ENCODE measurements at regions not wholly inside any gene's neighbourhood (a gene's known extent, or its start where the extent isn't known, plus 50 kb on each side); places are given as distances from the start of the nearest gene placed in this dataset.

DNA sequence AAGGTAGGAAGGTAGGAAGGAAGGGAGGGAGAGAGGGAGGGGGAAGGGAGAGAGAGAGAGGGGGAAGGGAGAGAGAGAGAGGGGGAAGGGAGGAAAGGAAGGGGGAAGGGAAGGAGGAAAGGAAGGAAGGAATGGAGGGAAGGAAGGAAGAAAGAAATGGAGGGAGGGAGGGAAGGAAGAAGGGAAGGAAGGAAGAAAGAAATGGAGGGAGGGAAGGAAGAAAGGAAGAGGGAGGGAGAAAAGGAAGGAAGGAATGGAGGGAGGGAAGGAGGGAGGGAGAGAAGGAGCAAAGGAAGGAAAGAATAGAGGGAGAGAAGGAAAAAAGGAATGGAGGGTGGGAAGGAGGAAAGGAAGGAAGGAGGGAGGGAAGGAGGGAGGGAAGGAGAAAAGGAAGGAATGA, 176.4 kb upstream of the PTER start:
- H3K36me3 ChIP-seq (ENCODE audit: insufficient read depth, low read length): no peaks in the 10 kb centered on the region

DNA sequence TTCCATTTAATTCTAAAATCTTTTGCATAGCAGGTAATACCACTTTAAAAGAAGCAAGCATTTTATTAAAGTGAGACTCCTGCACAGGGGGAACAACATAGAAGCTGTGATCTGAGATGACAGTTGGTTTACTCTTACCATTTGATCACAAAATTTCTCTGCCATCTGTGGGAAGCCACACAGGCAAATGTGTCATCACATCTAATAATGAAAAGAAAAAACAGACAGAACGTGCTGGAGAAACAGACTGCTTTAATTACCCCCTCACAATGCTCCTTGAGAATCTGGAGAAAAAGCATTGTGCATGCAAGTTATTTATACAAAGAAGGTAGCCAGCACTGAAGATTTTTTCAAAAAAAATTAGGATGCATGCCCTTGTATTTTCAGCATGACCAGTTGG, 165.2 kb upstream of the PTER start:
- no peak for TF ChIP-seq SMC3 (conservative IDR thresholded peaks at IDR 0.05; ENCODE audit: poor library complexity)
- TF ChIP-seq TAF1 (IDR thresholded peaks at IDR 0.05; ENCODE audit: low read depth): no peak
- TF ChIP-seq, protein P1, sequence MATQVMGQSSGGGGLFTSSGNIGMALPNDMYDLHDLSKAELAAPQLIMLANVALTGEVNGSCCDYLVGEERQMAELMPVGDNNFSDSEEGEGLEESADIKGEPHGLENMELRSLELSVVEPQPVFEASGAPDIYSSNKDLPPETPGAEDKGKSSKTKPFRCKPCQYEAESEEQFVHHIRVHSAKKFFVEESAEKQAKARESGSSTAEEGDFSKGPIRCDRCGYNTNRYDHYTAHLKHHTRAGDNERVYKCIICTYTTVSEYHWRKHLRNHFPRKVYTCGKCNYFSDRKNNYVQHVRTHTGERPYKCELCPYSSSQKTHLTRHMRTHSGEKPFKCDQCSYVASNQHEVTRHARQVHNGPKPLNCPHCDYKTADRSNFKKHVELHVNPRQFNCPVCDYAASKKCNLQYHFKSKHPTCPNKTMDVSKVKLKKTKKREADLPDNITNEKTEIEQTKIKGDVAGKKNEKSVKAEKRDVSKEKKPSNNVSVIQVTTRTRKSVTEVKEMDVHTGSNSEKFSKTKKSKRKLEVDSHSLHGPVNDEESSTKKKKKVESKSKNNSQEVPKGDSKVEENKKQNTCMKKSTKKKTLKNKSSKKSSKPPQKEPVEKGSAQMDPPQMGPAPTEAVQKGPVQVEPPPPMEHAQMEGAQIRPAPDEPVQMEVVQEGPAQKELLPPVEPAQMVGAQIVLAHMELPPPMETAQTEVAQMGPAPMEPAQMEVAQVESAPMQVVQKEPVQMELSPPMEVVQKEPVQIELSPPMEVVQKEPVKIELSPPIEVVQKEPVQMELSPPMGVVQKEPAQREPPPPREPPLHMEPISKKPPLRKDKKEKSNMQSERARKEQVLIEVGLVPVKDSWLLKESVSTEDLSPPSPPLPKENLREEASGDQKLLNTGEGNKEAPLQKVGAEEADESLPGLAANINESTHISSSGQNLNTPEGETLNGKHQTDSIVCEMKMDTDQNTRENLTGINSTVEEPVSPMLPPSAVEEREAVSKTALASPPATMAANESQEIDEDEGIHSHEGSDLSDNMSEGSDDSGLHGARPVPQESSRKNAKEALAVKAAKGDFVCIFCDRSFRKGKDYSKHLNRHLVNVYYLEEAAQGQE (IDR thresholded peaks at IDR 0.05; ENCODE audit: borderline replicate concordance): no peak
- TF ChIP-seq, protein P2, sequence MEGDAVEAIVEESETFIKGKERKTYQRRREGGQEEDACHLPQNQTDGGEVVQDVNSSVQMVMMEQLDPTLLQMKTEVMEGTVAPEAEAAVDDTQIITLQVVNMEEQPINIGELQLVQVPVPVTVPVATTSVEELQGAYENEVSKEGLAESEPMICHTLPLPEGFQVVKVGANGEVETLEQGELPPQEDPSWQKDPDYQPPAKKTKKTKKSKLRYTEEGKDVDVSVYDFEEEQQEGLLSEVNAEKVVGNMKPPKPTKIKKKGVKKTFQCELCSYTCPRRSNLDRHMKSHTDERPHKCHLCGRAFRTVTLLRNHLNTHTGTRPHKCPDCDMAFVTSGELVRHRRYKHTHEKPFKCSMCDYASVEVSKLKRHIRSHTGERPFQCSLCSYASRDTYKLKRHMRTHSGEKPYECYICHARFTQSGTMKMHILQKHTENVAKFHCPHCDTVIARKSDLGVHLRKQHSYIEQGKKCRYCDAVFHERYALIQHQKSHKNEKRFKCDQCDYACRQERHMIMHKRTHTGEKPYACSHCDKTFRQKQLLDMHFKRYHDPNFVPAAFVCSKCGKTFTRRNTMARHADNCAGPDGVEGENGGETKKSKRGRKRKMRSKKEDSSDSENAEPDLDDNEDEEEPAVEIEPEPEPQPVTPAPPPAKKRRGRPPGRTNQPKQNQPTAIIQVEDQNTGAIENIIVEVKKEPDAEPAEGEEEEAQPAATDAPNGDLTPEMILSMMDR (IDR thresholded peaks at IDR 0.05; ENCODE audit: poor library complexity, severe bottlenecking): no peak
- TF ChIP-seq RAD21 (conservative IDR thresholded peaks at IDR 0.05): no peak
- no peak for TF ChIP-seq POLR2AphosphoS5 (IDR thresholded peaks at IDR 0.05)
- TF ChIP-seq MXI1 (conservative IDR thresholded peaks at IDR 0.05; ENCODE audit: poor library complexity, severe bottlenecking): no peak
- TF ChIP-seq EP300 (conservative IDR thresholded peaks at IDR 0.05; ENCODE audit: poor library complexity, severe bottlenecking): no peak
- TF ChIP-seq EZH2 (IDR thresholded peaks at IDR 0.05; ENCODE audit: borderline replicate concordance, insufficient read depth, low read length, poor library complexity, severe bottlenecking): no peak

More for the DNA sequence above, 176.4 kb upstream of the PTER start:
- no peaks in the 10 kb centered on the region for H4K20me1 ChIP-seq (ENCODE audit: insufficient read depth)
- H3K4me3 ChIP-seq (ENCODE audit: low read length): no peak overlapping the region
- no peak overlapping the region for H2AFZ ChIP-seq (ENCODE audit: low read depth, low read length)
- no peak overlapping the region for H3K4me2 ChIP-seq (ENCODE audit: low read length)
- no peaks in the 10 kb centered on the region for H3K27me3 ChIP-seq (ENCODE audit: insufficient read depth, low read depth, low read length)
- H3K9me2 ChIP-seq (ENCODE audit: insufficient read depth, low read length): no peaks in the 10 kb centered on the region
- TF ChIP-seq, protein P1 (IDR thresholded peaks at IDR 0.05; ENCODE audit: borderline replicate concordance): no peak
- TF ChIP-seq MXI1 (conservative IDR thresholded peaks at IDR 0.05; ENCODE audit: poor library complexity, severe bottlenecking): no peak
- no peak for TF ChIP-seq TAF1 (IDR thresholded peaks at IDR 0.05; ENCODE audit: low read depth)
- no peak for TF ChIP-seq POLR2AphosphoS5 (IDR thresholded peaks at IDR 0.05)
- no peaks in the 10 kb centered on the region for H3K9me3 ChIP-seq (ENCODE audit: low read length)
- no peak overlapping the region for H3K27ac ChIP-seq (ENCODE audit: low read length)
- no peaks in the 10 kb centered on the region for H3K79me2 ChIP-seq (replicated peaks; ENCODE audit: insufficient read depth, low read length)
- H3F3A ChIP-seq (ENCODE audit: insufficient read depth, low read length, poor library complexity, severe bottlenecking): no peaks in the 10 kb centered on the region
- H3K9ac ChIP-seq (ENCODE audit: low read length): no peak overlapping the region

More for the DNA sequence above, 165.2 kb upstream of the PTER start:
- H3K4me3 ChIP-seq (ENCODE audit: low read length): no peak overlapping the region
- no peaks in the 10 kb centered on the region for H3K27me3 ChIP-seq (ENCODE audit: insufficient read depth, low read depth, low read length)
- H4K20me1 ChIP-seq (ENCODE audit: insufficient read depth): no peaks in the 10 kb centered on the region
- no peak overlapping the region for H2AFZ ChIP-seq (ENCODE audit: low read depth, low read length)
- no peaks in the 10 kb centered on the region for H3K9me2 ChIP-seq (ENCODE audit: insufficient read depth, low read length)
- H3K4me2 ChIP-seq (ENCODE audit: low read length): no peak overlapping the region
- H3K9ac ChIP-seq (ENCODE audit: low read length): no peak overlapping the region
- H3K36me3 ChIP-seq (ENCODE audit: insufficient read depth, low read length): no peaks in the 10 kb centered on the region
- no peaks in the 10 kb centered on the region for H3K79me2 ChIP-seq (replicated peaks; ENCODE audit: insufficient read depth, low read length)
- no peaks in the 10 kb centered on the region for H3K9me3 ChIP-seq (ENCODE audit: low read length)
- no peak overlapping the region for H3K27ac ChIP-seq (ENCODE audit: low read length)
- H3F3A ChIP-seq (ENCODE audit: insufficient read depth, low read length, poor library complexity, severe bottlenecking): no peaks in the 10 kb centered on the region
